IMR-90 (cell line): ENCODE measurements at regions not wholly inside any gene's neighbourhood (a gene's known extent, or its start where the extent isn't known, plus 50 kb on each side); places are given as distances from the start of the nearest gene placed in this dataset.

Experiments
- ATAC-seq: fragments of 200-7000 bp; cut with Tn5 transposase; 2 replicates; pipeline ENCODE4 v1.9.1; 2020; ENCODE audit warnings: low read depth, mild to moderate bottlenecking, moderate library complexity
- BruUV-seq: library from RNA; stranded (reverse); fragments of 400-500 nt; replicated peaks from 2 replicates; lab custom pipeline; 2021; lab: Mats Ljungman, UMichigan
- CTCF ChIA-PET: fragments of 300-600 bp; formaldehyde crosslinking; extraction: SDS; loops from one replicate; lab custom pipeline; 2021; ENCODE audit warnings: antibody characterized with exemption; lab: Yijun Ruan, JAX
- POLR2A ChIA-PET: fragments of 300-600 bp; sonication (Branson Sonifier 250); formaldehyde crosslinking; loops from one replicate; lab custom pipeline; 2022; ENCODE audit warnings: antibody characterized with exemption; ENCODE audit not compliant: unreplicated experiment; lab: Charles Lee
- DNase-seq: peaks from one replicate; pipeline ENCODE4 v3.0.0; 2013
- H2AFZ ChIP-seq: replicated peaks from 2 replicates; pipeline ENCODE3; 2013; ENCODE audit warnings: low read length, mild to moderate bottlenecking; ENCODE audit not compliant: poor library complexity
- H2AK5ac ChIP-seq: 2 replicates; pipeline ENCODE4 v1.6.1; 2013; ENCODE audit warnings: low read depth, low read length, inconsistent platforms
- H2AK9ac ChIP-seq: replicated peaks from 2 replicates; pipeline ENCODE3; 2013; ENCODE audit warnings: mild to moderate bottlenecking, low read depth, low read length, moderate library complexity; ENCODE audit not compliant: poor library complexity
- H2BK120ac ChIP-seq: 2 replicates; pipeline ENCODE4 v1.6.1; 2013; ENCODE audit warnings: low read depth, low read length, inconsistent platforms
- H2BK15ac ChIP-seq: 3 replicates; pipeline ENCODE4 v1.6.1; 2013; ENCODE audit warnings: low read depth, low read length, inconsistent platforms
- H2BK20ac ChIP-seq: 2 replicates; pipeline ENCODE4 v1.6.1; 2013; ENCODE audit warnings: low read depth, mild to moderate bottlenecking, inconsistent platforms, low read length, moderate library complexity
- H2BK5ac ChIP-seq: 2 replicates; pipeline ENCODE4 v1.6.1; 2013; ENCODE audit warnings: mild to moderate bottlenecking, low read depth, low read length, inconsistent platforms; ENCODE audit not compliant: poor library complexity, severe bottlenecking
- H3K14ac ChIP-seq: replicated peaks from 2 replicates; pipeline ENCODE4 v1.6.1; 2013; ENCODE audit warnings: low read depth, low read length, inconsistent platforms
- H3K18ac ChIP-seq: 2 replicates; pipeline ENCODE4 v1.6.1; 2013; ENCODE audit warnings: low read depth, low read length, control low read depth
- H3K23ac ChIP-seq: 2 replicates; pipeline ENCODE4 v1.6.1; 2013; ENCODE audit warnings: low read depth, low read length, inconsistent platforms
- H3K27ac ChIP-seq: 2 replicates; pipeline ENCODE4 v1.5.1; 2013; ENCODE audit warnings: mild to moderate bottlenecking, control low read depth, low read length; ENCODE audit not compliant: insufficient read depth
- H3K27me3 ChIP-seq: 2 replicates; pipeline ENCODE4 v1.6.1; 2013; ENCODE audit warnings: low read length; ENCODE audit not compliant: control insufficient read depth, insufficient read depth
- H3K36me3 ChIP-seq: 2 replicates; pipeline ENCODE4 v1.6.1; 2013; ENCODE audit warnings: low read length, mixed read lengths; ENCODE audit not compliant: control insufficient read depth, insufficient read depth
- H3K4ac ChIP-seq: 2 replicates; pipeline ENCODE4 v1.6.1; 2013; ENCODE audit warnings: low read depth, low read length, inconsistent platforms
- H3K4me1 ChIP-seq: 2 replicates; pipeline ENCODE4 v1.6.1; 2013; ENCODE audit warnings: low read length, mixed read lengths; ENCODE audit not compliant: control insufficient read depth, insufficient read depth
- H3K4me2 ChIP-seq: 2 replicates; pipeline ENCODE4 v1.6.1; 2013; ENCODE audit warnings: low read depth, mild to moderate bottlenecking, control low read depth, low read length, moderate library complexity
- H3K4me3 ChIP-seq: 2 replicates; pipeline ENCODE4 v1.5.1; 2013; ENCODE audit warnings: low read depth, mild to moderate bottlenecking, control low read depth, low read length, moderate library complexity; ENCODE audit not compliant: insufficient read depth
- H3K56ac ChIP-seq: 2 replicates; pipeline ENCODE4 v1.6.1; 2013; ENCODE audit warnings: low read length, inconsistent platforms; ENCODE audit not compliant: insufficient read depth; ENCODE audit errors: extremely low read depth
- H3K79me1 ChIP-seq, 2 experiments: 2 replicates each; pipeline ENCODE4 v1.6.1; 2013; ENCODE audit warnings: low read length in 2 of 2, inconsistent platforms in 1 of 2, low read depth in 1 of 2
- H3K9ac ChIP-seq: 2 replicates; pipeline ENCODE4 v1.6.1; 2013; ENCODE audit warnings: low read depth, low read length, control low read depth
- H3K9me1 ChIP-seq: 2 replicates; pipeline ENCODE4 v1.6.1; 2013; ENCODE audit warnings: low read length, inconsistent platforms; ENCODE audit not compliant: insufficient read depth
- H3K9me3 ChIP-seq: 2 replicates; pipeline ENCODE4 v1.6.1; 2013; ENCODE audit warnings: low read length; ENCODE audit not compliant: control insufficient read depth, insufficient read depth
- H4K20me1 ChIP-seq: 2 replicates; pipeline ENCODE4 v1.6.1; 2013; ENCODE audit warnings: low read length, inconsistent platforms; ENCODE audit not compliant: insufficient read depth
- H4K5ac ChIP-seq: 2 replicates; pipeline ENCODE4 v1.6.1; 2013; ENCODE audit warnings: mild to moderate bottlenecking, low read depth, low read length, control low read depth
- H4K8ac ChIP-seq, 2 experiments: 2 replicates each; pipeline ENCODE4 v1.6.1; 2013; ENCODE audit warnings: low read depth in 2 of 2, low read length in 2 of 2, control low read depth in 1 of 2, inconsistent platforms in 1 of 2
- H4K91ac ChIP-seq: 2 replicates; pipeline ENCODE4 v1.6.1; 2013; ENCODE audit warnings: low read depth, low read length, inconsistent platforms; ENCODE audit not compliant: insufficient read depth
- ELK1 ChIP-seq: fragments of 150-350 bp; IDR thresholded peaks from 2 replicates; pipeline ENCODE4 v1.6.1; 2016; ENCODE audit warnings: low read depth, mild to moderate bottlenecking, low read length, moderate library complexity, borderline replicate concordance
- NFE2L2 ChIP-seq: fragments of 150-350 bp; IDR thresholded peaks from 2 replicates; pipeline ENCODE4 v1.6.1; 2016; ENCODE audit warnings: low read depth, mild to moderate bottlenecking, low read length
- POLR2A ChIP-seq: IDR thresholded peaks from 2 replicates; pipeline ENCODE4 v1.6.1; 2012; ENCODE audit warnings: mild to moderate bottlenecking, low read depth, low read length
- RCOR1 ChIP-seq: IDR thresholded peaks from 2 replicates; pipeline ENCODE4 v1.6.1; 2012; ENCODE audit warnings: mild to moderate bottlenecking, low read length, improper control_type of control experiment; ENCODE audit not compliant: insufficient replicate concordance
- USF2 ChIP-seq: fragments of 150-350 bp; IDR thresholded peaks from 2 replicates; pipeline ENCODE4 v1.6.1; 2017; ENCODE audit warnings: mild to moderate bottlenecking, antibody characterized with exemption, low read length, low read depth
- WGBS, 2 experiments: methylation state at CpG; one replicate each; pipeline versions ENCODE4 v1.1.5 to v1.1.7; 2013; ENCODE audit warnings: missing lambda C conversion rate in 2 of 2; ENCODE audit not compliant: insufficient read length in 1 of 2; ENCODE audit errors: extremely low coverage in 2 of 2; 5-methylcytosine and 5-hydroxymethylcytosine counted together
- dilution Hi-C: fragments of 300-500 bp; cut with HindIII; formaldehyde crosslinking; loops from one replicate; pipeline ENCODE4 v1.14.3; 2018; ENCODE audit warnings: low sequenced_read_pairs; ENCODE audit not compliant: unreplicated experiment
- in situ Hi-C: fragments of 300-500 bp; cut with MboI; formaldehyde crosslinking; loops from 3 replicates; pipeline ENCODE4 v1.14.3; 2019; ENCODE audit warnings: low sequenced_read_pairs, inconsistent platforms, mixed read lengths
- intact Hi-C: fragments of 100-400 bp; cut with micrococcal nuclease; formaldehyde crosslinking; loops from 2 replicates; pipeline ENCODE4 v1.10.0; 2022

DNA sequence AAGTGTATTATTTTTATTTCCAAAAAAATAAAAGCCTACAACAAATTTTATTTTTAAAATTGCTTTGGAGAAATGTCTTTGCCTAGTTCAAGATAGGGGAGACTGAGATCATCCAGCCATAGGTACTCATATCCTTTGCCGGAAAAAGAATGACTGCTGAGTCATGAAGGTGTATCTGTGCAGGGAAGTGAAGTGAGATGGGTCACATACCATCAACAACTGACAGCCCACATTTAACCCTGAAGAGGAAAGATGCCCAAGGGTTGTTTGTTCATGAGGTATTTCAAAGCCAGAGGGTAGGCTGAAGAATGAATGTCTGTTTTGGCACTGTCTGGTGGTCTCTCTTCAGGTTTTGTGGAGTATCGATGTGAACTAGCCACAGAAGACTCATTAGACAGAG, 106.7 kb upstream of the TTC29 start:
- H3K4me1 ChIP-seq, result no peaks in the 10 kb centered on the region; the same call in 1 of the 2 replicates
- no peak for DNase-seq

More for the DNA sequence above, 106.7 kb upstream of the TTC29 start:
- no peak for ATAC-seq
- dilution Hi-C loops, result no loop called here
- no peak overlapping the region for H4K5ac ChIP-seq
- no peak overlapping the region for H2BK5ac ChIP-seq
- BruUV-seq, result no TSS peak
- no peak overlapping the region for H3K4me2 ChIP-seq
- in situ Hi-C loops, result no loop called here
- no peak overlapping the region for H2AK5ac ChIP-seq
- peaks cover 5% of the 10 kb centered on the region for H3K9me3 ChIP-seq
- no peak overlapping the region for H3K27ac ChIP-seq
- H3K4ac ChIP-seq, result no peak overlapping the region
- no peak overlapping the region for H3K56ac ChIP-seq
- H3K23ac ChIP-seq, result no peak overlapping the region
- POLR2A ChIA-PET, result no interaction called here
- H3K9ac ChIP-seq, result no peak overlapping the region
- no peak overlapping the region for H4K8ac ChIP-seq
- H4K20me1 ChIP-seq, result no peaks in the 10 kb centered on the region
- CTCF ChIA-PET, result no interaction called here
- WGBS, 2 experiments, result no CpG with 5 or more reads among the region's 2 CpGs
- no peak overlapping the region for H2AFZ ChIP-seq
- no peak overlapping the region for H3K14ac ChIP-seq
- no peak overlapping the region for H2BK15ac ChIP-seq
- TF ChIP-seq ELK1 (no peak), RCOR1 (no peak), POLR2A (no peak), USF2 (no peak), NFE2L2 (no peak)
- no peak overlapping the region for H4K91ac ChIP-seq
- intact Hi-C loops, result no loop called here
- no peak overlapping the region for H3K4me3 ChIP-seq
- no peak overlapping the region for H3K18ac ChIP-seq
- H3K36me3 ChIP-seq, result no peaks in the 10 kb centered on the region
- H2BK120ac ChIP-seq, result no peak overlapping the region
- H2BK20ac ChIP-seq, result no peak overlapping the region
- H3K9me1 ChIP-seq, result no peaks in the 10 kb centered on the region
- H3K27me3 ChIP-seq, result no peaks in the 10 kb centered on the region
- no peak overlapping the region for H2AK9ac ChIP-seq
- H3K79me1 ChIP-seq, result no peaks in the 10 kb centered on the region
